ENCODE measurements at regions not wholly inside any gene's neighbourhood (a gene's known extent, or its start where the extent isn't known, plus 50 kb on each side); places are given as distances from the start of the nearest gene placed in this dataset.

DNA sequence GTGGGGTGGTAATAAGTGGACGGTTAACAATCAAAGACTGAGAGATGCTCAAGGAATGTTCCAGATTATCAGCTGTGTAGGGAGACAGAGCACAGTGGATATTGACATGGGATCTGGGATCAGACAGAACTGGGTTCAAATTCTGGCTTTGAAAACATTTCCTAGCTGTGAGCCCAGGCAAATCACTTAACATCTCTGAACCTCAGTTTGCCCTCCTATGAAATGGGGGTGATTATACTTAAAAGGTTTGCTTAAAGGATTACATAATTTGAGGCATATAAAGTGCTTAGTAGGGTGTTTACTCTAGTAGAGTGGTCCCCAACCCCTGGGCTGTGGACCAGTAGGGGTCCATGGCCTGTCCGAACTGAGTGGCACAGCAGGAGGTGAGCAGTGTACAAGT lies 260.0 kb upstream of the CRY1 start:
- Histone ChIP-seq H3K9me3 (ENCODE audit: control insufficient read depth, insufficient read depth, low read depth, low read length) (no peaks in the 10 kb centered on the region), H3K9ac (ENCODE audit: insufficient read depth, low read length) (no peak overlapping the region), H3K4me3 (replicated peaks in 1 of 4; ENCODE audit: control extremely low read depth in 1 of 4, insufficient read depth in 1 of 4, low read depth in 3 of 4, low read length in 4 of 4) (no peak overlapping the region), H3K27ac (ENCODE audit: insufficient read depth, low read length) (no peak overlapping the region), H4K20me1 (ENCODE audit: control insufficient read depth, extremely low read depth, insufficient read depth, low read length) (no peaks in the 10 kb centered on the region), H3K4me1 (ENCODE audit: control insufficient read depth, extremely low read depth, insufficient read depth, low read length) (peaks cover 6% of the 10 kb centered on the region), H3K4me2 (ENCODE audit: extremely low read depth, insufficient read depth, low read length) (no peak overlapping the region), H3K27me3 (ENCODE audit: control insufficient read depth, insufficient read depth, low read length) (no peaks in the 10 kb centered on the region), H2AFZ (ENCODE audit: low read length) (no peak overlapping the region), H3K36me3 (ENCODE audit: control insufficient read depth, insufficient read depth, low read length) (no peaks in the 10 kb centered on the region), H3K79me2 (ENCODE audit: control insufficient read depth, insufficient read depth, low read length) (no peaks in the 10 kb centered on the region)
- TF ChIP-seq EZH2 (IDR thresholded peaks at IDR 0.05; ENCODE audit: low read length, missing control alignments): no peak
- TF ChIP-seq, protein P1, sequence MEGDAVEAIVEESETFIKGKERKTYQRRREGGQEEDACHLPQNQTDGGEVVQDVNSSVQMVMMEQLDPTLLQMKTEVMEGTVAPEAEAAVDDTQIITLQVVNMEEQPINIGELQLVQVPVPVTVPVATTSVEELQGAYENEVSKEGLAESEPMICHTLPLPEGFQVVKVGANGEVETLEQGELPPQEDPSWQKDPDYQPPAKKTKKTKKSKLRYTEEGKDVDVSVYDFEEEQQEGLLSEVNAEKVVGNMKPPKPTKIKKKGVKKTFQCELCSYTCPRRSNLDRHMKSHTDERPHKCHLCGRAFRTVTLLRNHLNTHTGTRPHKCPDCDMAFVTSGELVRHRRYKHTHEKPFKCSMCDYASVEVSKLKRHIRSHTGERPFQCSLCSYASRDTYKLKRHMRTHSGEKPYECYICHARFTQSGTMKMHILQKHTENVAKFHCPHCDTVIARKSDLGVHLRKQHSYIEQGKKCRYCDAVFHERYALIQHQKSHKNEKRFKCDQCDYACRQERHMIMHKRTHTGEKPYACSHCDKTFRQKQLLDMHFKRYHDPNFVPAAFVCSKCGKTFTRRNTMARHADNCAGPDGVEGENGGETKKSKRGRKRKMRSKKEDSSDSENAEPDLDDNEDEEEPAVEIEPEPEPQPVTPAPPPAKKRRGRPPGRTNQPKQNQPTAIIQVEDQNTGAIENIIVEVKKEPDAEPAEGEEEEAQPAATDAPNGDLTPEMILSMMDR (conservative IDR thresholded peaks at IDR 0.05 in 1 of 2, IDR thresholded peaks at IDR 0.05 in 1 of 2; ENCODE audit: low read depth in 1 of 2, low read length in 2 of 2): no peak
- no peak for DNase-seq (ENCODE audit: low read depth in 2 of 2)

DNA sequence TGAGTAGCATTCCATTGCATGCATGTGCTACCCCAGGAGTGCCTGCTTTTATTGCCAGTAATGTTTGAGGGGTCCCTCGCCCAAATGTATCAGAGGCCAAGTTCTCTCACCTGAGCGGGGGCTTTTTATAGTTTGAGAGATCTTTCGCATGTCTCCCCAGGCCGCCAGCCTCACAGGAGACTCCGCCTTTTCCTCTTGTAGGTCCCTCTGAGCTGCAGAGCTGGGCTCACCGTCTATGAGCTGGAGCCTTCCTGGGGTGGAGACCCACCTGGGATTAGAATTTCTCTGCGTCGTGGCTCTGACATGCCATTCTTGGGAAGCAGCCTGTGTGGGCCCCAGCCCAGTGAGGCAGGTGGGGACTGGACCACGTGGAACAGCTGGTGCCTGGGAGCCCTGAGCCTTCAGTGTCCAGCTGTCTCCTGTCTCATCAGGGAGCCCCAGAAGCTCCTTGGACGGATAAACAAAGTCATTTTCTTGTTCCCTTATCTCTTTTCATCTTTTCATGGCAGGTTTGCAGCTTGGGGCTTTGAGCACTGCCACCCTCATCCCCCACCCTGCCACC lies 261.7 kb upstream of the CRY1 start:
- TF ChIP-seq, protein P1 (conservative IDR thresholded peaks at IDR 0.05 in 1 of 2, IDR thresholded peaks at IDR 0.05 in 1 of 2; ENCODE audit: low read depth in 1 of 2, low read length in 2 of 2): no peak
- no peak for TF ChIP-seq EZH2 (IDR thresholded peaks at IDR 0.05; ENCODE audit: low read length, missing control alignments)
- Histone ChIP-seq H3K4me2 (ENCODE audit: extremely low read depth, insufficient read depth, low read length) (no peak overlapping the region), H3K27ac (ENCODE audit: insufficient read depth, low read length) (no peak overlapping the region), H3K27me3 (ENCODE audit: control insufficient read depth, insufficient read depth, low read length) (no peaks in the 10 kb centered on the region), H3K36me3 (ENCODE audit: control insufficient read depth, insufficient read depth, low read length) (no peaks in the 10 kb centered on the region), H4K20me1 (ENCODE audit: control insufficient read depth, extremely low read depth, insufficient read depth, low read length) (no peaks in the 10 kb centered on the region), H3K9me3 (ENCODE audit: control insufficient read depth, insufficient read depth, low read depth, low read length) (no peaks in the 10 kb centered on the region), H3K79me2 (ENCODE audit: control insufficient read depth, insufficient read depth, low read length) (no peaks in the 10 kb centered on the region), H3K9ac (ENCODE audit: insufficient read depth, low read length) (no peak overlapping the region), H3K4me1 (ENCODE audit: control insufficient read depth, extremely low read depth, insufficient read depth, low read length) (peaks cover 6% of the 10 kb centered on the region), H2AFZ (ENCODE audit: low read length) (no peak overlapping the region), H3K4me3 (replicated peaks in 1 of 4; ENCODE audit: control extremely low read depth in 1 of 4, insufficient read depth in 1 of 4, low read depth in 3 of 4, low read length in 4 of 4) (no peak overlapping the region)
- DNase-seq (ENCODE audit: low read depth in 2 of 2): no peak

DNA sequence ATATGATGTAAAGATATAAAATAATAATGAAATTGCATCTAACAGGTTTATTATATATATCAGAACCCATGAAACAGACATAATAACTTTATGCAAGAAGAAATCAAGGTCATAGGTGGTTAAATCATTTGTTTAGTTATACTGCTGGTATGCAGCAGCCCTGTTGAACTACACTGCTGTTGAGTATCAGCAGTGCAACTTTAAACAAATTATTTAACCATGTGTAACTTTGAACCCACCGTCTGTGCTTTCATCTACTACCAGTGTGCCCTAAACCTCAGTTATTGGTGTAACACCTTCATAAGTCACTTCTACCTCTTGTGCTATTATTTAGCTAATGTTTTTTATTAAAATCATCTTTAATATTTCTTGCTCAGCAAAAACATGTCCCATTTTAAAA lies 262.3 kb upstream of the CRY1 start:
- Histone ChIP-seq H3K4me1 (ENCODE audit: control insufficient read depth, extremely low read depth, insufficient read depth, low read length) (peaks cover 6% of the 10 kb centered on the region), H3K4me2 (ENCODE audit: extremely low read depth, insufficient read depth, low read length) (no peak overlapping the region), H2AFZ (ENCODE audit: low read length) (no peak overlapping the region), H3K79me2 (ENCODE audit: control insufficient read depth, insufficient read depth, low read length) (no peaks in the 10 kb centered on the region), H3K27ac (ENCODE audit: insufficient read depth, low read length) (no peak overlapping the region), H3K4me3 (replicated peaks in 1 of 4; ENCODE audit: control extremely low read depth in 1 of 4, insufficient read depth in 1 of 4, low read depth in 3 of 4, low read length in 4 of 4) (no peak overlapping the region), H3K27me3 (ENCODE audit: control insufficient read depth, insufficient read depth, low read length) (no peaks in the 10 kb centered on the region), H4K20me1 (ENCODE audit: control insufficient read depth, extremely low read depth, insufficient read depth, low read length) (no peaks in the 10 kb centered on the region), H3K36me3 (ENCODE audit: control insufficient read depth, insufficient read depth, low read length) (no peaks in the 10 kb centered on the region), H3K9me3 (ENCODE audit: control insufficient read depth, insufficient read depth, low read depth, low read length) (no peaks in the 10 kb centered on the region), H3K9ac (ENCODE audit: insufficient read depth, low read length) (no peak overlapping the region)
- no peak for TF ChIP-seq EZH2 (IDR thresholded peaks at IDR 0.05; ENCODE audit: low read length, missing control alignments)
- TF ChIP-seq, protein P1 (conservative IDR thresholded peaks at IDR 0.05 in 1 of 2, IDR thresholded peaks at IDR 0.05 in 1 of 2; ENCODE audit: low read depth in 1 of 2, low read length in 2 of 2): no peak
- no peak for DNase-seq (ENCODE audit: low read depth in 2 of 2)

All from fibroblast of lung (primary cell).